Activated naive CD8-positive, alpha-beta T cell treated with anti-CD3 and anti-CD28 coated beads, Interleukin-2, amount 50 U/mL, for 24 hours (primary cell): ENCODE measurements at regions not wholly inside any gene's neighbourhood (a gene's known extent, or its start where the extent isn't known, plus 50 kb on each side); places are given as distances from the start of the nearest gene placed in this dataset.
A peak's percentile ranks its signal among the peaks of the same experiment; 100 is the strongest.
"Not testable (repeated sequence)": the region's sequence is repeated elsewhere in the genome, so short reads cannot be mapped to it uniquely, and the experiment has no call there.

Source experiments
- ATAC-seq: fragments of 150-1000 bp; cut with Tn5 transposase; one replicate; pipeline ENCODE4 v1.10.0; 2021
- DNase-seq: peaks from one replicate; pipeline ENCODE4 v3.0.0; 2021
- H3K27ac Mint-ChIP-seq: one replicate; pipeline ENCODE4 v1.8.0; 2021; ENCODE audit warnings: mild to moderate bottlenecking, mixed read lengths
- H3K27me3 Mint-ChIP-seq: one replicate; pipeline ENCODE4 v1.8.0; 2021; ENCODE audit warnings: mixed read lengths
- H3K36me3 Mint-ChIP-seq: one replicate; pipeline ENCODE4 v1.8.0; 2021; ENCODE audit warnings: low read depth, mixed read lengths
- H3K4me1 Mint-ChIP-seq: one replicate; pipeline ENCODE4 v1.8.0; 2021; ENCODE audit warnings: mixed read lengths
- H3K4me3 Mint-ChIP-seq: one replicate; pipeline ENCODE4 v1.8.0; 2021; ENCODE audit warnings: mild to moderate bottlenecking, moderate library complexity, mixed read lengths
- H3K9me3 Mint-ChIP-seq: one replicate; pipeline ENCODE4 v1.8.0; 2021; ENCODE audit warnings: mixed read lengths

DNA sequence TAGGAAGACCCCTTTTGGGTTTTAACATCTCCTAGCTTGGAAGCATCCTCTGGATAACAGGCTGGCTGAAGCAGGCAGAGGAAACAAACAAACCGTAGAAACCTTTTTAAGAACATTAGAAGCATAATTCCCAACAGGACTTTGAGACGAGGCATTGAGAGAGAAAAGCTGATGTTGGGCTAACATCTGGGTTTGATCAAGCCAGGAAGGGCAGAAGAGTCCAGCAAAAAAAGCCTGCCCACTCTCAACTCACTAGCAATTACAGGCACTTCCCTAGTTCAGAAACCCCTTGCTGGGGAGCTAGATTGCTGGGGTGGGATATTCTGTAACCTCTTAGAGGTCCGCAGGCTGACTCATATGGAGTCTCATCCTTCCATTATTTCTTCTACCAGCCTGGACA lies 75.4 kb upstream of the CTNNA1 start:
- H3K36me3 Mint-ChIP-seq, result peaks cover 4% of the 10 kb centered on the region
- H3K4me3 Mint-ChIP-seq, result no peak overlapping the region
- DNase-seq (no peak), ATAC-seq (no peak)
- H3K27me3 Mint-ChIP-seq, result peaks cover 51% of the 10 kb centered on the region
- H3K9me3 Mint-ChIP-seq, result peaks cover 15% of the 10 kb centered on the region
- H3K4me1 Mint-ChIP-seq, result no peaks in the 10 kb centered on the region
- no peak overlapping the region for H3K27ac Mint-ChIP-seq

DNA sequence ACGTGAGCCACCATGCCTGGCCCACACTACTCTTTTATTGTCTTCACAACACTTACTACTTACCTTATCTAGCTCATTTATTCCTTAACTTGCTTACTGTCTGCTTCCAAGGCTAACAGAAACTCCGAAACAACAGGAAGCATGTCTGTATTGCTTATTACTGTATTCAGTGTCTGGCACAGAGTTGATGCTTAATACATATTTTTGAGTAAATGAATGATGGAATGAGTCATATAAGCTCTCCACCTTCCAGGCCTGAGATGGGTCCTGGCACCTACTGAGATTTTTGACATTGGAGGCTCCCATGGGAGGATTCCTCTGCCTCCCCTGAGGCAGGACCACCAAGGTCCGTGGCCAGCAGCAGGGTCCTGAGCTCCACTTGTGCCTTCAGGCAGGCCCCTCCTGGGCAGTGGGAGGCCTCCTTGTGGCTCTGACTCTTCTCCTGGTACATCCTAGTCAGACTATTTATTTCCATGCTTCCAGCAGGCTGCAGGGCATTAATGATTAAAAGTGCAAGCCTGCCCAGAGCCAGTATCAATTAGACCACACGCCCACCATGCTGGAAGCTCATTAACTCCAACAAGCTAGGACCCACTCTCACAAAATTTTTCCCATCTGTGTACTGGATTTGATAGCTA lies 76.5 kb upstream of the CTNNA1 start:
- peaks cover 58% of the 10 kb centered on the region for H3K27me3 Mint-ChIP-seq
- DNase-seq (no peak), ATAC-seq (no peak)
- no peak overlapping the region for H3K4me3 Mint-ChIP-seq
- peaks cover 4% of the 10 kb centered on the region for H3K36me3 Mint-ChIP-seq
- H3K9me3 Mint-ChIP-seq, result peaks cover 15% of the 10 kb centered on the region
- no peaks in the 10 kb centered on the region for H3K4me1 Mint-ChIP-seq
- no peak overlapping the region for H3K27ac Mint-ChIP-seq

DNA sequence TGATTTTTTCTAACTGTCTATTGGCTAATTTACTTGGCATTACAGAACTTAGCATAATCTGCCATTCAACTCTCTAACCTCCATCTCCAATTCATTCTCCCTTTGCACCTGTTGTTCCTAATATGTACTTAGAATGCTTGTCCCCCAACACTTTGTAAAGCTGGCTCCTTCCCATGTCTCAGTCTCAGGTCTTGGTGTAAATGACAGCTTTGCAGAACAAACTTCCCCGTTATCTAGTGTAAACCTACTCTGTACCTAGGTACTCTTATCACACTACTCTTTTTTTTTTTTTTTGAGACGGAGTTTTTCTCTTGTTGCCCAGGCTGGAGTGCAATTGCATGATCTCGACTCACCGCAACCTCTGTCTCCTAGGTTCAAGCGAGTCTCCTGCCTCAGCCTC lies 77.2 kb upstream of the CTNNA1 start:
- Mint-ChIP-seq H3K27ac (no peak overlapping the region), H3K4me1 (no peaks in the 10 kb centered on the region), H3K4me3 (no peak overlapping the region), H3K36me3 (peaks cover 4% of the 10 kb centered on the region), H3K27me3 (peaks cover 59% of the 10 kb centered on the region), H3K9me3 (peaks cover 15% of the 10 kb centered on the region)
- no peak for DNase-seq
- ATAC-seq, result no peak

DNA sequence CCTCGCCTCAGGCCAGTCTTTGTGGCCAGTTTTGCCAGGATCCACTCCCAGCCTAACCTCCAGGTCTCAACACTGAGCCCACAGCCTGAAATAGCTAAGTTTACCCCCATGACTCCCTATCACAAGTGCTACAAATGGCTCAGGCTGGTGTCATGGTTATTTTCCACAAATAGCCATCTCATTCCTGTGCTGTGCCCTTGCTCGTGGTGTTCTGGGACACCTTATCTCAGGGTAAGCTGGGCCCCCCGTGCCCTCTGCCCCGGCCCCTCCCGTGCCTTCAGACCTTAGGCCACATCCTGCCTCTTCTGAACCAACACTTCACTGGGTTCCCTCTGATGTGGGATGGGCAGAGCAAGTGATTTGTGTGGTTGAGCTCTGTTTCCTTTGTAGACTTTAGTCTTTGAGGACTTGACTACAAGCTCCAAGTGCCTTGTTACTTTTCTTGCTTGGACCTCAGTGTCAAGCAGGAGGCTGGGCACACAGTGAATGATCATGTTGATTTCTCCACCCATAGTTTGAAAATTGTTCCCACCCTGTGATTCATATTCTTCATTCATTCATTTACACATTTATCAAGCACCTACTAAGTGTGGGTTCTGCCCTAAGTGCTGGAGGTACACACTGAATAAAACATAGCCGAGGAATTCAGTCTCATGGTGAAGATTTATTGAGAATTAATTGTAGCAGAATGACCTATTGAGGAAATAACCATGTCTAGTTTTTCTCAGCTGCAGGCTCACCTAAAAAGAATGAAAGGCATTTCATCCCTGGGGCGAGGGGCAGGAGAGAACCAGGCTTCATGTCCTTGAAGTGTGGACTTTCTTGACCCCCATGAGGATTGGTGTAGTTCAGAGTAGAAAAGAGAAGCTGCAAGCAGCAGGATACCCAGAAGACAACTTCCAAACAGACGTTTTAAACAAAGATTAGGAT lies 84.5 kb upstream of the CTNNA1 start:
- no peak overlapping the region for H3K27ac Mint-ChIP-seq
- peak; percentile 50 for DNase-seq
- H3K4me3 Mint-ChIP-seq, result no peak overlapping the region

DNA sequence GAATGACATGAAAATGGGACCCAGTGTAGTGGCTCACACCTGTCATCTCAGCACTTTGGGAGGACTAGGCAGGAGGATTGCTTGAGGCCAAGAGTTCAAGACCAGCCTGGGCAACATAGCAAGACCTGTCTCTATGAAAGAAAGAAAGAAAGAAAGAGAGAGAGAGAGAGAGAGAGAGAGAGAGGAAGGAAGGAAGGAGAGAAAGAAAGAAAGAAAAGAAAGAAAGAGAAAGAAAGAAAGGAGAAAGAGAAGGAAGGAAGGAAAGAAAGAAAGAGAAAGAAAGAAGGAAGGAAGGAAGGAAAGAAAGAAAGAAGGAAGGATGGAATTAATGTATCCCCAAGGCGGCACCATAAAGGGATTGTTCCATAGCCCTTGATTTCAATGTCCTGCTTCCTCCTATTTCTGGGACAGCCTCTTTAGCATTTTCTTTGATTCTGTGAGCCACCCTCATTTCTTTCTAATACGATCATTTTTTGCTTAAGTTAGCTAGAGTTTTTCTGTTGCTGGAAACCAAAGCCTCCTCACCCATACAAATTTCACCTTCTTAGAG lies 85.4 kb upstream of the CTNNA1 start:
- Mint-ChIP-seq H3K27me3 (peaks cover 87% of the 10 kb centered on the region), H3K4me1 (peaks cover 32% of the 10 kb centered on the region)
- ATAC-seq, H3K36me3 Mint-ChIP-seq, DNase-seq, H3K9me3 Mint-ChIP-seq, H3K4me3 Mint-ChIP-seq, H3K27ac Mint-ChIP-seq: not testable (repeated sequence)

More for the DNA sequence above, 84.5 kb upstream of the CTNNA1 start:
- Mint-ChIP-seq H3K4me1 (peaks cover 23% of the 10 kb centered on the region), H3K9me3 (peaks cover 3% of the 10 kb centered on the region), H3K27me3 (peaks cover 89% of the 10 kb centered on the region), H3K36me3 (no peaks in the 10 kb centered on the region)
- ATAC-seq, result peak; percentile 93

DNA sequence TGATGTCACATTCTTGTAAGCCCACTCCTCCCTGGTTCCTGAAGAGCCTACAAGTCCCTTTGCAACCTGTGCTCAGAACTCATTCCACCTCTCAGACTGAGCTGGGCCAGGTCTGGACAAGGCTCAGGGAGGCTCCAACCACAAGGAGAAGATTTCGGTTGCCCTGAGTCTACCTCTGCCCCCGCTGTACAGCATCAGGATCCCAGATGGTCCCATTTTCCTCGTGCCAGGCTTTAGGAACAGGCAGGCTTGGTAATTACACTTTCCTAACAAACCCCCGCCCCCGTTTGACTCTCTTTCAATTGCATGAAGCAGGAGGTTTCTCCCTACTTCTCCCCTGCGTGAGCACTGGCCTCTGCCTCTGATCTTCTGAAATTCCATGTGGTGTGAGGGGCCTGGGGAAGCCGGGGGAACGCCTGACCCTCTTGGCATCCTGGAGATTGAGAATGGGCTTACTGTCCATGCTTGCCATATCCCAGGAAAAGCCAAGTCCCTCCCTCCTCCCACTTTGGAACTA lies 86.9 kb upstream of the CTNNA1 start:
- Mint-ChIP-seq H3K27me3 (peaks cover 87% of the 10 kb centered on the region), H3K9me3 (no peaks in the 10 kb centered on the region), H3K4me1 (peaks cover 43% of the 10 kb centered on the region), H3K27ac (no peak overlapping the region), H3K4me3 (no peak overlapping the region), H3K36me3 (no peaks in the 10 kb centered on the region)
- ATAC-seq (no peak), DNase-seq (no peak)

DNA sequence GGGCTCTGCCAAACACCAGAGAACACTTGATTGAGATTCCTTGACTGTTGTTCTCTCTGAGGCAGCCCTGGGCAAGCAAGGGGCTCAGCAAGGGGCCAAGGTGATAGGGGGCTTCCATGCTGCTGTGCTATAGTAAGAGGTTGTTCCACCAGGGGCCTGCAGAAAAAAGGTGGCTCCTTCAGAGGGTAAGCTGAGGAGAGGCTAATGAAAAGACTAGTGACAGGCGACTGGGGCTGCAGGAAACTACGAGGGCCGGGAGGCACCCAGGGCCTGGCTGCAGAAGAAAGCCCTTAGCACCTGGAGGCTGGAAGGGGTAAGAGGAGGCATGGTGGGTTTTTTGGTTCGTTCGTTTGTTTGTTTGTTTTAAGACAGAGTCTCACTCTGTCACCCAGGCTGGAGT lies 88.0 kb upstream of the CTNNA1 start:
- H3K4me1 Mint-ChIP-seq, result peaks cover 43% of the 10 kb centered on the region
- DNase-seq (no peak), ATAC-seq (no peak)
- H3K9me3 Mint-ChIP-seq, result no peaks in the 10 kb centered on the region
- H3K27me3 Mint-ChIP-seq, result peaks cover 92% of the 10 kb centered on the region
- no peaks in the 10 kb centered on the region for H3K36me3 Mint-ChIP-seq
- H3K4me3 Mint-ChIP-seq, result no peak overlapping the region
- H3K27ac Mint-ChIP-seq, result no peak overlapping the region

DNA sequence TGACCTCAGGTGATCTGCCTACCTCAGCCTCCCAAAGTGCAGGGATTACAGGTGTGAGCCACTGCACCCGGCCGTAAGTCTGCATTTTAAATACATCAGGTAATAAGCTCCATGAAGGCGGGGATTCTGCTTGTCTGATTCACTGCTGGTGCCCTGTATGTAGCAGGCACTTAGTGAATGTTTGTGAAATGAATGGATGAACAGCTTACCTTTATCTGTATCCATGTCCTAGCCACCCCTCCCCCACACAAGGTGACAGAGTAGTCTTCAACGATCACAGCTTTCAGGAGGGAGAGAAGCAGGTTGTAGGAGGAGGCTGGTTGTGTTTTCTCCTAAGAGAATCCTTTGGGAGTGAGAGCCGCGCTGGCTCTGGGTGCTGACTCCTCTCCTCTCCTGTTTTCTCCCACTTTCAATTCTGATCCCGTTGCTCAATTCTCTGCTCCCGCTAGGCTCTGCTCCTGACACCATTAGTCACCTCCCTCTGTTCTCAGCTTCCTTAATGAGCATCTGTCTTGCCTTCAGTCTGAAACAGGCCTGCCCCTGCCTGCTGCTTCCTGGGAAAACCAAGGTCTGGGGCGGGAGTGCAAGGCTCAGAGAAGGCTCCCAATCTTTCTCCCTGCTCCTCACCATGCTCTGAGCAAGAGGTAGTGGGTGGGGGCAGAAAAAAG lies 88.8 kb upstream of the CTNNA1 start:
- no peak overlapping the region for H3K27ac Mint-ChIP-seq
- DNase-seq, result no peak
- H3K9me3 Mint-ChIP-seq, result no peaks in the 10 kb centered on the region
- H3K4me3 Mint-ChIP-seq, result no peak overlapping the region
- H3K36me3 Mint-ChIP-seq, result no peaks in the 10 kb centered on the region
- H3K4me1 Mint-ChIP-seq, result peaks cover 42% of the 10 kb centered on the region
- ATAC-seq, result no peak
- H3K27me3 Mint-ChIP-seq, result peaks cover 92% of the 10 kb centered on the region

DNA sequence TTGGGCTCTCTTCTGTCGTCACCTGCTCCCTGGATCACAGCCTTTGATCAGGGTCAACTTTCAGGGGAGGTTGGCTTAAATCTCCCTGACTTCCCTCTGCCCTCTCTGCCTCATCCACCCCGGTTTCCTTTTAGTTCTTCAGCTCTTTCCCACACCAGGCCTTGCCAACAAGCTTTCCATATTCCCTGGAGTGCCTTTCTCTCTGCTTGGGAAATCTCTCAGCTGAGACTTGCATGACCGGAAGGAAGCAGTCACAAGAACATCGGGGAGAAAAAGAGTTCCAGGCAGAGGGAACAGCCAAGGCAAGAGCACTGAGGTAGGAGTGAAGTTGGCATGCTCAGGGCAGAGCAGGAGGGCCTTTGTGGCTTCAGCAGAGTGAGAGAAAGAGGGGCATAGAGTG lies 88.4 kb upstream of the HSPA9 start:
- H3K36me3 Mint-ChIP-seq, result no peaks in the 10 kb centered on the region
- no peak for ATAC-seq
- H3K27me3 Mint-ChIP-seq, result peaks cover 91% of the 10 kb centered on the region
- no peak overlapping the region for H3K4me3 Mint-ChIP-seq
- peaks cover 33% of the 10 kb centered on the region for H3K4me1 Mint-ChIP-seq
- H3K27ac Mint-ChIP-seq, result no peak overlapping the region
- H3K9me3 Mint-ChIP-seq, result no peaks in the 10 kb centered on the region
- no peak for DNase-seq

DNA sequence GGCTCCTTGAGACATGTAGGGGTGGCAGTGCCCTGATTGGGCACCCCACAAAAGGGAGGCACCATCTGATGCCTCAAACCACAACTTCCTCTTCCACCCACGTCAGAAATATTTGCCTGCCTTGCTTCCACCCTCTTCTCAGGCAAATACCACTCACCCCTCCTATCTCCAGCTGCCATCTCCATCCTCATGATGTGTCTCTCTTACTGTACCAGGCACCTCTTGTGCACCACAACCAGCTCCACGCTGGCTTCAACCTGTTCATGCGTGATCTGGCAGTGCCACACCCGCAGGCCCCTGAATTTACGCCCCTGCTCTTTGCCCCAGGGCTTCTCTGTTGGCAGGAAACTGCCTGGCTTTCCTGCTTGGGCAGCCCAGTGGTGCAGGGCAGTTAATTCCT lies 87.8 kb upstream of the HSPA9 start:
- peaks cover 28% of the 10 kb centered on the region for H3K4me1 Mint-ChIP-seq
- peaks cover 88% of the 10 kb centered on the region for H3K27me3 Mint-ChIP-seq
- peak overlapping the region; percentile 41 for H3K4me3 Mint-ChIP-seq
- no peak overlapping the region for H3K27ac Mint-ChIP-seq
- no peaks in the 10 kb centered on the region for H3K9me3 Mint-ChIP-seq
- ATAC-seq (peak; percentile 58), DNase-seq (no peak)
- H3K36me3 Mint-ChIP-seq, result no peaks in the 10 kb centered on the region

DNA sequence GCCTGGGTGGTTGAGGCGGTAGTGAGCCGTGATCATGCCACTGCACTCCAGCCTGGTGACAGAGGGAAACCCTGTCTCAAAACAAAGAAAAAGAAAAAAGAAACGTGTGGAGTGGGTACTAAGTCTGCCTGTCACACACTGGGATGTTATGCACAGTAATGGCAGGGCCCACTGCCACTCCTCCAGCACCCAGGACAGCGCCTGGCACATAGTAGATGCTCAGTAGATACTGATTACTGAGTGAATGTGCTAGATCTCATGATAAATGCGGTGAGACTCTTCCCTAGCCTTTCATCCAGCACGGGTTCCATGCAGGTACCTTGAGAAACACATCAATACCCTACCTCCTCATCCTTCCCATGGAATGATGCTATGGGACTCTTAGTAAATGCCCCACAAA lies 87.4 kb upstream of the HSPA9 start:
- ATAC-seq (peak; percentile 65), DNase-seq (peak; percentile 50)
- peak overlapping the region; percentile 41 for H3K4me3 Mint-ChIP-seq
- H3K27ac Mint-ChIP-seq, result no peak overlapping the region
- H3K36me3 Mint-ChIP-seq, result no peaks in the 10 kb centered on the region
- H3K9me3 Mint-ChIP-seq, result no peaks in the 10 kb centered on the region
- peaks cover 87% of the 10 kb centered on the region for H3K27me3 Mint-ChIP-seq
- peaks cover 24% of the 10 kb centered on the region for H3K4me1 Mint-ChIP-seq

DNA sequence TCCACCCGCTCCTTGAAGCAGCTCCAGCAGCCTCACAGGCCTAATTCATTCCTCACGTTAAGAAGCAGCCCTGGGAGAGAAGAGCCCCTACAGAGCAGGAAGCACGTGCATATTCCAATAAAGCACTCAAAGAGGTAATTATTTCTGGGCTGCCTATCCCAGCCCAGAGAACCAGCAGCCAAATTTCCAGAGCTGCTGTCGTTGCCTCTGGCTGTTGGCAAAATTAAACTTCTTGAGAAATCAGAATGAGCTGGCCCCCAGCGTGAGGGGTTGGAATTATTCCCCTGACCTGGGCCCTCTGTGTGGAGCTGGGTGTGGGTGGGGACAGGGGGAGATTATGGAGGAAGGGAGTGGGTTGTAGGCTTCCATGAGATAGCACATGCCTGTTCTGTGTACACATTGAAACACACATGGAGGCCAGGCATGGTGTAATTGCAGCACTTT lies 86.8 kb upstream of the HSPA9 start:
- Mint-ChIP-seq H3K4me1 (peaks cover 23% of the 10 kb centered on the region), H3K4me3 (no peak overlapping the region), H3K9me3 (no peaks in the 10 kb centered on the region), H3K27ac (no peak overlapping the region), H3K27me3 (peaks cover 90% of the 10 kb centered on the region), H3K36me3 (no peaks in the 10 kb centered on the region)
- DNase-seq (no peak), ATAC-seq (no peak)

DNA sequence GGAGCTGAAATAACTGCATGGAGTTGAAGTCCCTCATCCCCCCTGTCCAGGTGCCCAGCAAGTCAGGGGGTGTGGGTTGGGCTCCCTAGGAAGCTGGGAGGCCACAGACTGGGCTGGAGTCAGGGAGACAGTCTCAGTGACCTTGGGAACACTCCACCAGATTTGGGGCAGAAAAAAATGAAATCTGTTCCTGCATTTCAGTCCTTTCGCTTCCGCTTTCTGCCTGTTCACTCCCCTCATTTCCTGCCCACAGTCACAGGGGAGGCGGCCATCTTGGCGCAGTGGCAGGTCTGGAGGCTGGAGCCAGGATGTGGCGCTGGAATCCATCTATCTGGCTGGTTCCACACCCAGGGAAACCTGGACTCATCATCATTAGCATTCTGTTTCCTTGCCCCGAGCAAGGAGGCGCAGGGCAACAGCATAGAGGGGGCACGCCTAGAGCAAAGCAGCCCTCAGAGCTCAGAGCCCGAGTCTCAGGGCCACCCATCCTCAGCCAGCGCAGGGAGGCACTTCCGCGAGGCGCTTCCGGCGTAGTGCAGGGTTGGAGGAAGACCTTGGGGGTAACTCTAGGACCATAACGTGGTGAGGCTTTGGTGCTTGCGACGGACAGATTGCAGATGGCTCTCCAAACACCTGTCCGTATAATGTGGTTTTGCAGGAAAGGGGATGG lies 86.2 kb upstream of the HSPA9 start:
- Mint-ChIP-seq H3K9me3 (no peaks in the 10 kb centered on the region), H3K27ac (no peak overlapping the region), H3K4me1 (peaks cover 23% of the 10 kb centered on the region), H3K27me3 (peaks cover 90% of the 10 kb centered on the region), H3K4me3 (no peak overlapping the region), H3K36me3 (no peaks in the 10 kb centered on the region)
- DNase-seq, result no peak
- no peak for ATAC-seq

DNA sequence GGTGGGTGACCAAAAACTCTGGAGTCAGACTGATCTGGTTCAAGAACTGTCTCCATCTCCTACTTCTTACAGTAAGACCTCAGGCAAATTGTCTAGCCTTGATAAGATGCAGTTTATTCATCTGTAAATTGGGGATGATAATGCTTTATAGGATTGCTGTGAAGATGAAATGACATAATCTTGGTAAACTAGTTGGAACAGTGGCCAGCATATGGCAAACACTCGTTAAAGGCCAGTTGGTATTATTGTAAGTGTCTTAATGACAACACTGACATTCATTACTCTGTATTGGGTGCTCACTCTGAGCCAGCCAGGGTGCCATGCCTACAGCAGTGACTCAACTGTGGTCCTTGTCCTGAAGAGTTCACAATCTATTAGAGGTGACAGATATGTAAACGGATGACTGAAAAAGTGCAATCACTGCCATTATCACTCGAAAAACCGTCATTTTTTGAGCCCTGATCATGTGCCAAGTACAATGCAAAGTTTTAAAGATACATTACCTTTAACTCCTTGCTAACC lies 84.9 kb upstream of the HSPA9 start:
- no peaks in the 10 kb centered on the region for H3K36me3 Mint-ChIP-seq
- ATAC-seq (no peak), DNase-seq (no peak)
- H3K4me3 Mint-ChIP-seq, result no peak overlapping the region
- H3K9me3 Mint-ChIP-seq, result no peaks in the 10 kb centered on the region
- peaks cover 85% of the 10 kb centered on the region for H3K27me3 Mint-ChIP-seq
- H3K27ac Mint-ChIP-seq, result no peak overlapping the region
- peaks cover 35% of the 10 kb centered on the region for H3K4me1 Mint-ChIP-seq
